ENCODE measurements at regions not wholly inside any gene's neighbourhood (a gene's known extent, or its start where the extent isn't known, plus 50 kb on each side); places are given as distances from the start of the nearest gene placed in this dataset.
A peak's percentile ranks its signal among the peaks of the same experiment; 100 is the strongest.
"Not testable (repeated sequence)": the region's sequence is repeated elsewhere in the genome, so short reads cannot be mapped to it uniquely, and the experiment has no call there.

- DNase-seq: no peak
These were observed 640.2 kb upstream of the MMS22L start for GRCh38 chr6:97923249-97923648.

GRCh38 chr6:97925504-97925903 lies 642.5 kb upstream of the MMS22L start:
- DNase-seq: no peak

- DNase-seq: no peak
These were observed 656.6 kb upstream of the MMS22L start for GRCh38 chr6:97939440-97940168.

GRCh38 chr6:97947841-97948240 lies 664.8 kb upstream of the MMS22L start:
- DNase-seq: peak; percentile 56

GRCh38 chr6:97958134-97958533 lies 675.1 kb upstream of the MMS22L start:
- no peak for DNase-seq

- no peak for DNase-seq
These were observed 680.2 kb upstream of the MMS22L start for GRCh38 chr6:97963193-97963592.

GRCh38 chr6:97969065-97969464 lies 686.0 kb upstream of the MMS22L start:
- no peak for DNase-seq

GRCh38 chr6:97977084-97977483 lies 694.1 kb upstream of the MMS22L start:
- no peak for DNase-seq

- DNase-seq: no peak
These were observed 695.8 kb upstream of the MMS22L start for GRCh38 chr6:97978855-97979271.

- DNase-seq: not testable (repeated sequence)
These were observed 696.3 kb upstream of the MMS22L start for GRCh38 chr6:97979285-97979684.

- DNase-seq: no peak
These were observed 706.4 kb upstream of the MMS22L start for GRCh38 chr6:97989451-97989850.

GRCh38 chr6:97995158-97995557 lies 712.1 kb upstream of the MMS22L start:
- DNase-seq: no peak

- DNase-seq: no peak
These were observed 719.7 kb upstream of the MMS22L start for GRCh38 chr6:98002678-98003077.

GRCh38 chr6:98014442-98015201 lies 731.6 kb upstream of the MMS22L start:
- no peak for DNase-seq

- DNase-seq: no peak
These were observed 733.5 kb upstream of the MMS22L start for GRCh38 chr6:98016565-98016964.

GRCh38 chr6:98020222-98020621 lies 737.2 kb upstream of the MMS22L start:
- no peak for DNase-seq

- DNase-seq: no peak
These were observed 741.3 kb upstream of the MMS22L start for GRCh38 chr6:98024359-98024758.

GRCh38 chr6:98027898-98028297 lies 744.9 kb upstream of the MMS22L start:
- no peak for DNase-seq

- DNase-seq: no peak
These were observed 750.6 kb upstream of the MMS22L start for GRCh38 chr6:98033617-98034016.

GRCh38 chr6:98036344-98036923 lies 753.4 kb upstream of the MMS22L start:
- DNase-seq: no peak

- DNase-seq: no peak
These were observed 754.6 kb upstream of the MMS22L start for GRCh38 chr6:98037571-98037970.

- no peak for DNase-seq
These were observed 756.4 kb upstream of the MMS22L start for GRCh38 chr6:98039443-98039842.

GRCh38 chr6:98039904-98040607 lies 757.0 kb upstream of the MMS22L start:
- DNase-seq: no peak

Measured in dermis blood vessel endothelial cell (primary cell).